ENCODE measurements at regions not wholly inside any gene's neighbourhood (a gene's known extent, or its start where the extent isn't known, plus 50 kb on each side); places are given as distances from the start of the nearest gene placed in this dataset.

- H3K9ac ChIP-seq: no peak overlapping the region
- H3K27me3 ChIP-seq (replicated peaks; ENCODE audit: insufficient read depth): peaks cover 6% of the 10 kb centered on the region; the same call in 1 of the 2 replicates
- H3K79me2 ChIP-seq (ENCODE audit: insufficient read depth): no peaks in the 10 kb centered on the region
- no peaks in the 10 kb centered on the region for H3K9me3 ChIP-seq (ENCODE audit: low read depth)
- no peaks in the 10 kb centered on the region for H4K20me1 ChIP-seq (ENCODE audit: insufficient read depth)
- no peak for DNase-seq
- no peak overlapping the region for H2AFZ ChIP-seq
- H3K4me1 ChIP-seq (ENCODE audit: insufficient read depth): no peaks in the 10 kb centered on the region
- no peaks in the 10 kb centered on the region for H3K9me2 ChIP-seq (ENCODE audit: insufficient read depth)
- H3K4me3 ChIP-seq: no peak overlapping the region
- H3K36me3 ChIP-seq (ENCODE audit: low read depth): no peaks in the 10 kb centered on the region
- no peak for TF ChIP-seq EZH2 (IDR thresholded peaks at IDR 0.05; ENCODE audit: insufficient read depth, poor library complexity, severe bottlenecking)
- no peak for TF ChIP-seq EZH2phosphoT487 (IDR thresholded peaks at IDR 0.05; ENCODE audit: insufficient read depth, low read depth)
- 61 to 62% methylated on average over 7 of the region's 7 CpGs for WGBS, 2 experiments (ENCODE audit: low coverage in 1 of 2, low lambda C conversion rate in 2 of 2, missing lambda C conversion rate in 2 of 2)
- in situ Hi-C loops (cut with MboI): no loop called here
- H3F3A ChIP-seq (ENCODE audit: insufficient read depth): no peaks in the 10 kb centered on the region
- H3K27ac ChIP-seq: no peak overlapping the region
- no peak overlapping the region for H3K4me2 ChIP-seq (ENCODE audit: unreplicated experiment)
Measured at GRCh38 chr1:67482733-67483482, 52.7 kb upstream of the SERBP1 start.

- no peak for TF ChIP-seq EZH2 (IDR thresholded peaks at IDR 0.05; ENCODE audit: insufficient read depth, poor library complexity, severe bottlenecking)
- TF ChIP-seq EZH2phosphoT487 (IDR thresholded peaks at IDR 0.05; ENCODE audit: insufficient read depth, low read depth): no peak
- Histone ChIP-seq H3K4me3 (no peak overlapping the region), H3K4me2 (ENCODE audit: unreplicated experiment) (no peak overlapping the region), H3K79me2 (ENCODE audit: insufficient read depth) (no peaks in the 10 kb centered on the region), H3K27me3 (replicated peaks; ENCODE audit: insufficient read depth) (peaks cover 6% of the 10 kb centered on the region; the same call in 1 of the 2 replicates), H3K4me1 (ENCODE audit: insufficient read depth) (no peaks in the 10 kb centered on the region), H3K27ac (no peak overlapping the region), H3K36me3 (ENCODE audit: low read depth) (no peaks in the 10 kb centered on the region), H3F3A (ENCODE audit: insufficient read depth) (no peaks in the 10 kb centered on the region), H3K9ac (no peak overlapping the region), H3K9me3 (ENCODE audit: low read depth) (no peaks in the 10 kb centered on the region), H4K20me1 (ENCODE audit: insufficient read depth) (no peaks in the 10 kb centered on the region), H3K9me2 (ENCODE audit: insufficient read depth) (no peaks in the 10 kb centered on the region), H2AFZ (no peak overlapping the region)
- in situ Hi-C loops (cut with MboI): no loop called here
- DNase-seq: no peak
- 2 to 7% methylated on average over 2 of the region's 2 CpGs for WGBS, 2 experiments (ENCODE audit: low coverage in 1 of 2, low lambda C conversion rate in 2 of 2, missing lambda C conversion rate in 2 of 2)
Measured at GRCh38 chr1:67484492-67484891, 54.3 kb upstream of the SERBP1 start.

GRCh38 chr1:67485046-67485811, 55.0 kb upstream of the SERBP1 start:
- no peaks in the 10 kb centered on the region for H3K79me2 ChIP-seq (ENCODE audit: insufficient read depth)
- no peaks in the 10 kb centered on the region for H3K4me1 ChIP-seq (ENCODE audit: insufficient read depth)
- WGBS, 2 experiments (ENCODE audit: low coverage in 1 of 2, low lambda C conversion rate in 2 of 2, missing lambda C conversion rate in 2 of 2): 82 to 87% methylated on average over 3 of the region's 3 CpGs
- peaks cover 6% of the 10 kb centered on the region; the same call in 1 of the 2 replicates for H3K27me3 ChIP-seq (replicated peaks; ENCODE audit: insufficient read depth)
- H3F3A ChIP-seq (ENCODE audit: insufficient read depth): no peaks in the 10 kb centered on the region
- in situ Hi-C loops (cut with MboI): no loop called here
- H3K9me3 ChIP-seq (ENCODE audit: low read depth): no peaks in the 10 kb centered on the region
- no peak overlapping the region for H2AFZ ChIP-seq
- H3K9ac ChIP-seq: no peak overlapping the region
- TF ChIP-seq EZH2 (IDR thresholded peaks at IDR 0.05; ENCODE audit: insufficient read depth, poor library complexity, severe bottlenecking) (no peak), EZH2phosphoT487 (IDR thresholded peaks at IDR 0.05; ENCODE audit: insufficient read depth, low read depth) (no peak)
- DNase-seq: peak; percentile 15
- no peak overlapping the region for H3K4me3 ChIP-seq
- H4K20me1 ChIP-seq (ENCODE audit: insufficient read depth): no peaks in the 10 kb centered on the region
- H3K36me3 ChIP-seq (ENCODE audit: low read depth): no peaks in the 10 kb centered on the region
- no peak overlapping the region for H3K4me2 ChIP-seq (ENCODE audit: unreplicated experiment)
- no peaks in the 10 kb centered on the region for H3K9me2 ChIP-seq (ENCODE audit: insufficient read depth)
- H3K27ac ChIP-seq: no peak overlapping the region

GRCh38 chr1:67489643-67490042, 59.4 kb upstream of the SERBP1 start:
- DNase-seq: peak; percentile 7
- 44 to 48% methylated on average over 1 of the region's 1 CpG for WGBS, 2 experiments (ENCODE audit: low coverage in 1 of 2, low lambda C conversion rate in 2 of 2, missing lambda C conversion rate in 2 of 2)

More at GRCh38 chr1:67489643-67490042, 59.4 kb upstream of the SERBP1 start:
- in situ Hi-C loops (cut with MboI): loop anchor here (10.0 kb wide), 1 partner anchor 255 kb away; no protein-coding TSS in a partner anchor
- no peaks in the 10 kb centered on the region for H4K20me1 ChIP-seq (ENCODE audit: insufficient read depth)
- no peaks in the 10 kb centered on the region for H3K9me2 ChIP-seq (ENCODE audit: insufficient read depth)
- no peaks in the 10 kb centered on the region for H3K9me3 ChIP-seq (ENCODE audit: low read depth)
- no peaks in the 10 kb centered on the region for H3K79me2 ChIP-seq (ENCODE audit: insufficient read depth)
- TF ChIP-seq EZH2phosphoT487 (IDR thresholded peaks at IDR 0.05; ENCODE audit: insufficient read depth, low read depth): no peak
- TF ChIP-seq EZH2 (IDR thresholded peaks at IDR 0.05; ENCODE audit: insufficient read depth, poor library complexity, severe bottlenecking): no peak
- no peak overlapping the region for H3K27ac ChIP-seq
- H3K4me2 ChIP-seq (ENCODE audit: unreplicated experiment): no peak overlapping the region
- H3K27me3 ChIP-seq (replicated peaks; ENCODE audit: insufficient read depth): peaks cover 6% of the 10 kb centered on the region; the same call in 1 of the 2 replicates
- no peaks in the 10 kb centered on the region for H3K4me1 ChIP-seq (ENCODE audit: insufficient read depth)
- H3K36me3 ChIP-seq (ENCODE audit: low read depth): no peaks in the 10 kb centered on the region
- no peak overlapping the region for H3K9ac ChIP-seq
- no peak overlapping the region for H2AFZ ChIP-seq
- no peak overlapping the region for H3K4me3 ChIP-seq
- H3F3A ChIP-seq (ENCODE audit: insufficient read depth): no peaks in the 10 kb centered on the region
